SK-N-SH (cell line): ENCODE measurements at regions not wholly inside any gene's neighbourhood (a gene's known extent, or its start where the extent isn't known, plus 50 kb on each side); places are given as distances from the start of the nearest gene placed in this dataset.

ENCODE experiments used
- CTCF ChIA-PET: fragments of 300-600, 350-600 bp; formaldehyde crosslinking; extraction: SDS; loops from one replicate; lab custom pipeline; 2021; lab: Yijun Ruan, JAX
- POLR2A ChIA-PET: fragments of 350-600 bp; sonication (Branson Sonifier 250); formaldehyde crosslinking; extraction: SDS; loops from one replicate; lab custom pipeline; 2020; ENCODE audit warnings: antibody characterized with exemption, inconsistent platforms; lab: Yijun Ruan, JAX
- DNase-seq: peaks from one replicate; pipeline ENCODE4 v3.0.0; 2012
- H2AFZ ChIP-seq: fragments of 200-600 bp; sonication (generic); 2 replicates; pipeline ENCODE4 v1.8.1; 2016; ENCODE audit warnings: antibody characterized with exemption, mild to moderate bottlenecking, low read depth
- H3F3A ChIP-seq: fragments of 200-600 bp; sonication (generic); replicated peaks from 2 replicates; pipeline ENCODE3; 2016; ENCODE audit warnings: antibody characterized with exemption, mild to moderate bottlenecking; ENCODE audit not compliant: insufficient read depth
- H3K27ac ChIP-seq, 2 experiments: fragments of 200-500 bp in 1 of 2; fragments of 200-600 bp in 1 of 2; sonication (Bioruptor generic) in 1 of 2; sonication (generic), shearing (Covaris generic) in 1 of 2; 2 replicates each; pipeline versions ENCODE4 v1.5.1 to v1.6.1; 2014 to 2016; ENCODE audit warnings: low read depth in 2 of 2, inconsistent platforms in 1 of 2, low read length in 1 of 2, mild to moderate bottlenecking in 1 of 2, mixed read lengths in 1 of 2
- H3K27me3 ChIP-seq: fragments of 200-600 bp; sonication (generic), shearing (Covaris generic); 2 replicates; pipeline ENCODE4 v1.6.1; 2016; ENCODE audit warnings: mixed run types; ENCODE audit not compliant: insufficient read depth
- H3K36me3 ChIP-seq, 2 experiments: fragments of 200-500 bp in 1 of 2; fragments of 200-600 bp in 1 of 2; sonication (Bioruptor generic) in 1 of 2; sonication (generic) in 1 of 2; replicated peaks in 1 of 2; 2 replicates each; pipeline versions ENCODE3 to v1.5.1; 2014 to 2016; ENCODE audit warnings: low read length in 1 of 2, mild to moderate bottlenecking in 1 of 2; ENCODE audit not compliant: insufficient read depth in 2 of 2, control insufficient read depth in 1 of 2
- H3K4me1 ChIP-seq, 2 experiments: fragments of 200-500 bp in 1 of 2; fragments of 200-600 bp in 1 of 2; sonication (Bioruptor generic) in 1 of 2; sonication (generic), shearing (Covaris generic) in 1 of 2; 2 replicates each; pipeline versions ENCODE4 v1.5.1 to v1.6.1; 2014 to 2016; ENCODE audit warnings: low read depth in 1 of 2, low read length in 1 of 2, mixed run types in 1 of 2; ENCODE audit not compliant: insufficient read depth in 2 of 2, control insufficient read depth in 1 of 2
- H3K4me2 ChIP-seq: fragments of 200-600 bp; sonication (generic), shearing (Covaris generic); 2 replicates; pipeline ENCODE4 v1.6.1; 2017; ENCODE audit warnings: mixed run types
- H3K4me3 ChIP-seq, 2 experiments: fragments of 200-500 bp in 1 of 2; fragments of 200-600 bp in 1 of 2; sonication (Bioruptor generic) in 1 of 2; sonication (generic), shearing (Covaris generic) in 1 of 2; 2 replicates each; pipeline versions ENCODE4 v1.5.1 to v1.8.1; 2014 to 2016; ENCODE audit warnings: low read depth in 2 of 2, inconsistent platforms in 1 of 2, low read length in 1 of 2, mild to moderate bottlenecking in 1 of 2, mixed read lengths in 1 of 2, moderate library complexity in 1 of 2
- H3K79me2 ChIP-seq: fragments of 200-600 bp; sonication (generic); 2 replicates; pipeline ENCODE4 v1.8.1; 2017; ENCODE audit warnings: mild to moderate bottlenecking; ENCODE audit not compliant: insufficient read depth
- H3K9ac ChIP-seq: fragments of 200-600 bp; sonication (generic); 2 replicates; pipeline ENCODE4 v1.6.1; 2017; ENCODE audit warnings: mixed run types
- H3K9me2 ChIP-seq: fragments of 200-600 bp; sonication (generic); 2 replicates; pipeline ENCODE4 v1.6.1; 2017; ENCODE audit warnings: mixed run types
- H3K9me3 ChIP-seq: fragments of 200-600 bp; sonication (generic); 2 replicates; pipeline ENCODE4 v1.6.1; 2017; ENCODE audit warnings: mixed run types, mild to moderate bottlenecking, moderate library complexity
- H4K20me1 ChIP-seq: fragments of 200-600 bp; sonication (generic); 2 replicates; pipeline ENCODE4 v1.6.1; 2017; ENCODE audit warnings: mild to moderate bottlenecking, mixed run types; ENCODE audit not compliant: insufficient read depth
- CHD2 ChIP-seq: fragments of 150-350 bp; IDR thresholded peaks from 2 replicates; pipeline ENCODE4 v1.6.1; 2018; ENCODE audit warnings: low read length; ENCODE audit not compliant: partially characterized antibody
- FOSL2 ChIP-seq: IDR thresholded peaks from 2 replicates; pipeline ENCODE4 v1.4.0; 2012; ENCODE audit warnings: low read depth, mild to moderate bottlenecking, moderate library complexity, borderline replicate concordance
- FOXJ3 ChIP-seq: sonication (generic); formaldehyde crosslinking; IDR thresholded peaks from 2 replicates; pipeline ENCODE4 v1.5.1; 2020; ENCODE audit warnings: mild to moderate bottlenecking, missing genetic modification reagents
- FOXM1 ChIP-seq: IDR thresholded peaks from 2 replicates; pipeline ENCODE4 v1.4.0; 2012; ENCODE audit warnings: low read depth, mild to moderate bottlenecking
- JUND ChIP-seq: IDR thresholded peaks from 2 replicates; pipeline ENCODE4 v1.4.0; 2012
- MEF2A ChIP-seq: IDR thresholded peaks from 2 replicates; pipeline ENCODE4 v1.4.0; 2012; ENCODE audit warnings: low read depth, borderline replicate concordance
- MXI1 ChIP-seq: IDR thresholded peaks from 2 replicates; pipeline ENCODE4 v1.6.1; 2012; ENCODE audit warnings: mild to moderate bottlenecking, low read depth, low read length, improper control_type of control experiment
- NFIC ChIP-seq: IDR thresholded peaks from 2 replicates; pipeline ENCODE4 v1.4.0; 2012; ENCODE audit warnings: borderline replicate concordance
- RAD21 ChIP-seq: IDR thresholded peaks from 2 replicates; pipeline ENCODE4 v1.6.1; 2012; ENCODE audit warnings: mild to moderate bottlenecking, low read length
- TAF1 ChIP-seq: IDR thresholded peaks from 2 replicates; pipeline ENCODE4 v1.6.1; 2012; ENCODE audit warnings: low read depth, mild to moderate bottlenecking, low read length, moderate library complexity, borderline replicate concordance
- TEAD4 ChIP-seq: IDR thresholded peaks from 2 replicates; pipeline ENCODE4 v1.4.0; 2012; ENCODE audit warnings: mild to moderate bottlenecking, borderline replicate concordance; ENCODE audit not compliant: insufficient read depth
- YY1 ChIP-seq: IDR thresholded peaks from 2 replicates; pipeline ENCODE4 v1.4.0; 2012; ENCODE audit warnings: low read depth, mild to moderate bottlenecking
- WGBS: methylation state at CpG from one replicate; pipeline ENCODE4 v1.1.6; 2017; ENCODE audit warnings: low lambda C conversion rate; 5-methylcytosine and 5-hydroxymethylcytosine counted together
- TF ChIP-seq, protein P1 (sequence below): fragments of 150-350 bp; IDR thresholded peaks from 2 replicates; pipeline ENCODE4 v1.6.1; 2017; ENCODE audit warnings: antibody characterized with exemption, low read length, low read depth, borderline replicate concordance
- TF ChIP-seq, protein P2 (sequence below): fragments of 200-600 bp; sonication (generic); IDR thresholded peaks from 2 replicates; pipeline ENCODE4 v1.6.1; 2017; ENCODE audit warnings: antibody characterized with exemption, mild to moderate bottlenecking, moderate library complexity
- TF ChIP-seq, protein P3 (sequence below): IDR thresholded peaks from 2 replicates; pipeline ENCODE4 v1.6.1; 2012; ENCODE audit warnings: mild to moderate bottlenecking, low read depth, low read length, moderate library complexity
- TF ChIP-seq, protein P4 (sequence below): IDR thresholded peaks from 2 replicates; pipeline ENCODE4 v1.4.0; 2012; ENCODE audit warnings: low read depth, borderline replicate concordance
- TF ChIP-seq, protein P5 (sequence below): fragments of 150-350 bp; IDR thresholded peaks from 2 replicates; pipeline ENCODE4 v1.6.1; 2016; ENCODE audit warnings: mild to moderate bottlenecking, low read depth, low read length

DNA sequence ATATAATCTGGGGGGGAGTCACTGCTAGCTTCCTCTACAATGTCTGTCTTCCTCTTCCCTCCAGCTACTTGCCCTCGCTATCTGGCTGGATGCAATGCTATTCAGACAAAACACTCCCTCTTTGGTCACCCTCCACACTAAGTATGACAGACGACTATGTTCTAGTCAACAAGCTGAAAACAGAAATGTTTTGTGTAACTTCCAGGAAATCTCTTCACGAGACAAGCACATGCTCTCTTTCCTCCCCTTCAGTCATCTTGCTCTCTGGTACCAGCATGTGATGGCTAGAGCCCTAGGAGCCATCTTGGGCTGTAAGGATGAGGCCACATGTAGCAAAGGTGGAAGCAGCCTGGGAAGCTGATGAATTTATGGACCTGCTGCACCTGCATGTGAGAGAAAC lies 151.3 kb downstream of the ARRDC4 start:
- no peaks in the 10 kb centered on the region for H3K9me3 ChIP-seq
- H2AFZ ChIP-seq, result no peak overlapping the region
- no peaks in the 10 kb centered on the region for H4K20me1 ChIP-seq
- H3K4me3 ChIP-seq, result no peak overlapping the region
- no peak overlapping the region for H3K27ac ChIP-seq
- CTCF ChIA-PET, result no interaction called here
- no peaks in the 10 kb centered on the region for H3K4me1 ChIP-seq
- WGBS, result 8% methylated on average over 3 of the region's 3 CpGs
- H3K27me3 ChIP-seq, result no peaks in the 10 kb centered on the region
- DNase-seq, result no peak
- TF ChIP-seq FOXM1 (no peak), NFIC (no peak), FOSL2 (no peak), MXI1 (no peak), CHD2 (no peak), JUND (no peak), TAF1 (no peak), RAD21 (no peak), YY1 (no peak), MEF2A (no peak), FOXJ3 (CRISPR knock-in tag) (no peak), TEAD4 (no peak)
- TF ChIP-seq, protein P1, sequence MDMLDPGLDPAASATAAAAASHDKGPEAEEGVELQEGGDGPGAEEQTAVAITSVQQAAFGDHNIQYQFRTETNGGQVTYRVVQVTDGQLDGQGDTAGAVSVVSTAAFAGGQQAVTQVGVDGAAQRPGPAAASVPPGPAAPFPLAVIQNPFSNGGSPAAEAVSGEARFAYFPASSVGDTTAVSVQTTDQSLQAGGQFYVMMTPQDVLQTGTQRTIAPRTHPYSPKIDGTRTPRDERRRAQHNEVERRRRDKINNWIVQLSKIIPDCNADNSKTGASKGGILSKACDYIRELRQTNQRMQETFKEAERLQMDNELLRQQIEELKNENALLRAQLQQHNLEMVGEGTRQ, result no peak
- TF ChIP-seq, protein P2, sequence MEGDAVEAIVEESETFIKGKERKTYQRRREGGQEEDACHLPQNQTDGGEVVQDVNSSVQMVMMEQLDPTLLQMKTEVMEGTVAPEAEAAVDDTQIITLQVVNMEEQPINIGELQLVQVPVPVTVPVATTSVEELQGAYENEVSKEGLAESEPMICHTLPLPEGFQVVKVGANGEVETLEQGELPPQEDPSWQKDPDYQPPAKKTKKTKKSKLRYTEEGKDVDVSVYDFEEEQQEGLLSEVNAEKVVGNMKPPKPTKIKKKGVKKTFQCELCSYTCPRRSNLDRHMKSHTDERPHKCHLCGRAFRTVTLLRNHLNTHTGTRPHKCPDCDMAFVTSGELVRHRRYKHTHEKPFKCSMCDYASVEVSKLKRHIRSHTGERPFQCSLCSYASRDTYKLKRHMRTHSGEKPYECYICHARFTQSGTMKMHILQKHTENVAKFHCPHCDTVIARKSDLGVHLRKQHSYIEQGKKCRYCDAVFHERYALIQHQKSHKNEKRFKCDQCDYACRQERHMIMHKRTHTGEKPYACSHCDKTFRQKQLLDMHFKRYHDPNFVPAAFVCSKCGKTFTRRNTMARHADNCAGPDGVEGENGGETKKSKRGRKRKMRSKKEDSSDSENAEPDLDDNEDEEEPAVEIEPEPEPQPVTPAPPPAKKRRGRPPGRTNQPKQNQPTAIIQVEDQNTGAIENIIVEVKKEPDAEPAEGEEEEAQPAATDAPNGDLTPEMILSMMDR, result no peak
- TF ChIP-seq, protein P3, sequence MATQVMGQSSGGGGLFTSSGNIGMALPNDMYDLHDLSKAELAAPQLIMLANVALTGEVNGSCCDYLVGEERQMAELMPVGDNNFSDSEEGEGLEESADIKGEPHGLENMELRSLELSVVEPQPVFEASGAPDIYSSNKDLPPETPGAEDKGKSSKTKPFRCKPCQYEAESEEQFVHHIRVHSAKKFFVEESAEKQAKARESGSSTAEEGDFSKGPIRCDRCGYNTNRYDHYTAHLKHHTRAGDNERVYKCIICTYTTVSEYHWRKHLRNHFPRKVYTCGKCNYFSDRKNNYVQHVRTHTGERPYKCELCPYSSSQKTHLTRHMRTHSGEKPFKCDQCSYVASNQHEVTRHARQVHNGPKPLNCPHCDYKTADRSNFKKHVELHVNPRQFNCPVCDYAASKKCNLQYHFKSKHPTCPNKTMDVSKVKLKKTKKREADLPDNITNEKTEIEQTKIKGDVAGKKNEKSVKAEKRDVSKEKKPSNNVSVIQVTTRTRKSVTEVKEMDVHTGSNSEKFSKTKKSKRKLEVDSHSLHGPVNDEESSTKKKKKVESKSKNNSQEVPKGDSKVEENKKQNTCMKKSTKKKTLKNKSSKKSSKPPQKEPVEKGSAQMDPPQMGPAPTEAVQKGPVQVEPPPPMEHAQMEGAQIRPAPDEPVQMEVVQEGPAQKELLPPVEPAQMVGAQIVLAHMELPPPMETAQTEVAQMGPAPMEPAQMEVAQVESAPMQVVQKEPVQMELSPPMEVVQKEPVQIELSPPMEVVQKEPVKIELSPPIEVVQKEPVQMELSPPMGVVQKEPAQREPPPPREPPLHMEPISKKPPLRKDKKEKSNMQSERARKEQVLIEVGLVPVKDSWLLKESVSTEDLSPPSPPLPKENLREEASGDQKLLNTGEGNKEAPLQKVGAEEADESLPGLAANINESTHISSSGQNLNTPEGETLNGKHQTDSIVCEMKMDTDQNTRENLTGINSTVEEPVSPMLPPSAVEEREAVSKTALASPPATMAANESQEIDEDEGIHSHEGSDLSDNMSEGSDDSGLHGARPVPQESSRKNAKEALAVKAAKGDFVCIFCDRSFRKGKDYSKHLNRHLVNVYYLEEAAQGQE, result no peak
- TF ChIP-seq, protein P4, sequence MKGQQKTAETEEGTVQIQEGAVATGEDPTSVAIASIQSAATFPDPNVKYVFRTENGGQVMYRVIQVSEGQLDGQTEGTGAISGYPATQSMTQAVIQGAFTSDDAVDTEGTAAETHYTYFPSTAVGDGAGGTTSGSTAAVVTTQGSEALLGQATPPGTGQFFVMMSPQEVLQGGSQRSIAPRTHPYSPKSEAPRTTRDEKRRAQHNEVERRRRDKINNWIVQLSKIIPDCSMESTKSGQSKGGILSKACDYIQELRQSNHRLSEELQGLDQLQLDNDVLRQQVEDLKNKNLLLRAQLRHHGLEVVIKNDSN, result no peak
- TF ChIP-seq, protein P5, sequence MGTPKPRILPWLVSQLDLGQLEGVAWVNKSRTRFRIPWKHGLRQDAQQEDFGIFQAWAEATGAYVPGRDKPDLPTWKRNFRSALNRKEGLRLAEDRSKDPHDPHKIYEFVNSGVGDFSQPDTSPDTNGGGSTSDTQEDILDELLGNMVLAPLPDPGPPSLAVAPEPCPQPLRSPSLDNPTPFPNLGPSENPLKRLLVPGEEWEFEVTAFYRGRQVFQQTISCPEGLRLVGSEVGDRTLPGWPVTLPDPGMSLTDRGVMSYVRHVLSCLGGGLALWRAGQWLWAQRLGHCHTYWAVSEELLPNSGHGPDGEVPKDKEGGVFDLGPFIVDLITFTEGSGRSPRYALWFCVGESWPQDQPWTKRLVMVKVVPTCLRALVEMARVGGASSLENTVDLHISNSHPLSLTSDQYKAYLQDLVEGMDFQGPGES, result no peak
- no peak overlapping the region for H3K4me2 ChIP-seq
- H3K79me2 ChIP-seq, result no peaks in the 10 kb centered on the region
- H3K9me2 ChIP-seq, result no peaks in the 10 kb centered on the region
- no peaks in the 10 kb centered on the region for H3K36me3 ChIP-seq
- H3K9ac ChIP-seq, result no peak overlapping the region
- POLR2A ChIA-PET, result no interaction called here
- no peaks in the 10 kb centered on the region for H3F3A ChIP-seq
